NCI-H524 treated with DMSO at 0.1 percent for 48 hours (cell line): ENCODE measurements at regions not wholly inside any gene's neighbourhood (a gene's known extent, or its start where the extent isn't known, plus 50 kb on each side); places are given as distances from the start of the nearest gene placed in this dataset.
A peak's percentile ranks its signal among the peaks of the same experiment; 100 is the strongest.

Experiments
- DNase-seq: peaks from one replicate; lab custom pipeline; 2025; lab: John Stamatoyannopoulos, UW

DNA sequence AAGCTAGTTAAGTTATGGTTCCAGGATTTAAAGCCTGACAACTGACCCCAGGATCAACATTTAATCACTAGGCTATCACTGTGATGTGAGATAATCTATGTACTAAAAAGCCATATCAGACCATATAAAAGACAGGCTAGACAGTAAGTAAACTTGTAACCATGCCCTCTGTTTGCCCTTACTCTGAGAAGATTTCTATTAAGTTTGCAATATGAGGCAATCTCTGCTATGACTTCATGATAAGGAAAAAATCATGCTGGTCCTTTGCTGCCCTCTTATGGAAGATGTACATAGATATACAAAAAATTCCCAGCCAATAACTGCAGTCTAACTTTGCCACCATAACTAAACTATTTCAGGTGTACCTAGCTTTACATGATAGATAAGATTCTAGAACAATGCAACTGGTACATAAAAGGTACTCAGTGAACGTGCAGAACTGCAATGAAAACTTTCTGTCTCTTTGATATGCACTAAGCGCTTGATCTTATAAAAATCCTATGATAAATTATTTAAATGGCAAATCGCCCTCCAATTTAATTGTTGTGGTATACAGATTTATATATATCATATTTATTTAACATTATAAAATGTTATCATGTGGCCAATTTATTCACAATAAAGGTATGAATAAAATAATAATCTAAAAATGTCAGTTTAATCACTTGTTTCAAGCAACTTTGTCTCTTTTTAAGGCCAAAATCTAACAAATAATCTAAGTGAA is 70.5 kb downstream of the FAM217A start:
- DNase-seq = peak; percentile 20

DNA sequence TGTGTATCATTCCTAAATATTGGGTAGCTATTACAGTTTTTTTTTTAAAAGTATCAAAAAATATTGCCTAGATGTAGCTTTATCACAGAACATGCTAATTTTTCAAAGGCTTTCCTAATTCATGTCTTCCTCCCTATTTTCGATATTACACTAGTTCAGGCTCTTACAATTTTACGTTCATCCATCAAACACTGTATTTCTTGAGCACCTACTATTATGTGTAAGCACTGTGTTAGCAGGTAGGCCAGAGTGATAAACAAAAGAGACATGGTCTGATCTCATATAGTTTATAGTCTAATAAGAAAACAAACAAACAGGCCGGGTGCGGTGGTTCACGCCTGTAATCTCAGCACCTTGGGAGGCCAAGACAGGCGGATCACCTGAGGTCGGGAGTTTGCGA is 69.5 kb downstream of the FAM217A start:
- no peak for DNase-seq

DNA sequence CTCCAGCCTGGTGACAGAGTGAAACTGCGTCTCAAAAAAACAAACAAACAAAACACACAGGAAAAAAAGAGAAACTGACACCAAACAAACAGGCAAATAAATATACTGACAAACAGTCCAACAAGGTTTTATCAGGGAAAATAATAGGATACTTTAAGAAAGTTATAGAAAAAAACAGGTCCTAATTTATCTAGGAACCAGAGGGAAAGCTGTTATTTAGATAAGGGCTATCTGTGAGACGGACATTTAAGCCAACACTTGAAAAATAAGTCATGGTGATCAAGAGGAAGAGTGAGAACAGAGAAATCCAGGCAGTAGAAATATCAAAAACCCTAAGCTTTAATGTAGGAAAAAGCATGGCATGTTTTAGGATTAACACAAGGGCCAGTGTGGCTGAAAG is 68.9 kb downstream of the FAM217A start:
- no peak for DNase-seq

DNA sequence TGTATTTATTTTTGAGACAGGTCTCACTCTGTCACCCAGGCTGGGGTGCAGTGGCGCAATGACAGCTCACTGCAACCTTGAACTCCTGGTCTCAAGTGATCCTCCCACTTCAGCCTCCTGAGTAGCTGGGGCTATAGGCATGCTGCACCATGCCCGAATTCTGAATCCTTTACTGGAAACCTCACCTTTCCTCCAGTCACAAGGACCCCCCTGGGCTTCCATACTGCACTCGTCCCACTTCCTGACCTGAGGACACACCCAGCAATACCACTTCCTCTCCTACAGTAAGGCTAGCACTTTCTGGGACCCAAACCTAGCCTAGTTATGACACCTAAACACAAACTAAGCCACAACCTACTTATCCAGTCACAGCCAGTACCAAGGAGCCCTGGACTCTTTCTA is 68.2 kb downstream of the FAM217A start:
- no peak for DNase-seq

DNA sequence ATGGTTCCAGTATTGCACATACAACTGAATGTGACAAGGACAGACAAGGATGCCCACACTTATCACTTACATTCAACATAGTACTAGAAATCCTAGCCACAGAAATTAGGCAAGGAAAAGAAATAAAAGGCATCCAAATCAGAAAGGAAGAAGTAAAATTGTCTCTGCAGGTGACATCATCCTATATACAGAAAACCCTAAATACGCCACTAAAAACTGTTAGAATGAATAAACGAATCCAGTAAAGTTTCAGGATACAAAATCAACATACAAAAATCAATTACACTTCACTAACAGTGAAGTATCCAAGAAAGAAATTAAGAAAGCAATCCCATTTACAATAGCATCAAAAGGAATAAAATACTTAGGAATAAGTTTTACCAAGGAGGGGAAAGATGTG is 66.1 kb downstream of the FAM217A start:
- DNase-seq = no peak

DNA sequence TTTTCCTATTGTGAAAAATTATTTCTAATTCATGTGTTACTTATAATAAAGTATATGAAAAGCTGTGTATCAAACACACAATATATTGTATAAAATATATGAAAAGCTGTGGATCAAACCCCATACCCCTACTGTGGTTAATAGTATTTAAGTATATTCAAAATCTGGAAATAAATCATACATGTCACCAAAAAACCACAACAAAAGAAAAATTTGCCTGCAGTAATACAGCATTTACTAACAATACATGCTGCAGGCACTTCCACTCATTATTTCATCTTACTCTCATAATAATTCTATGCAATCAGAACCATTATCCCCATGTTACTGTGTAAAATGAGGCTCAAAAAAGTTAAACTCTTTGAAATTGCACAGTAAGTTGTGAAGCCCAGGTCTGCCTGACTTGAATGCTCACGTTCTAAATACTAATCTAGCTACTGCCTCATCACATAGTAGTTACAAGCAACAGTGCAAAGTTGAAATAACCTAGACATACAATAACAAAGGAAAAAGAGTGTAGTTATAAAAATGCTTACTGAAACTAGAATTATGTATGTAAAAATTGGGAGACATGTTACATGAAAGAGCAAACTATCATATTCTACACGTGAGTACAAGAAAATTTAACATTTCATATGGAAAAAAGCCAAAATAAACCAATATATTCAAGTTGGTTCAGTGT is 61.7 kb downstream of the FAM217A start:
- DNase-seq = no peak

DNA sequence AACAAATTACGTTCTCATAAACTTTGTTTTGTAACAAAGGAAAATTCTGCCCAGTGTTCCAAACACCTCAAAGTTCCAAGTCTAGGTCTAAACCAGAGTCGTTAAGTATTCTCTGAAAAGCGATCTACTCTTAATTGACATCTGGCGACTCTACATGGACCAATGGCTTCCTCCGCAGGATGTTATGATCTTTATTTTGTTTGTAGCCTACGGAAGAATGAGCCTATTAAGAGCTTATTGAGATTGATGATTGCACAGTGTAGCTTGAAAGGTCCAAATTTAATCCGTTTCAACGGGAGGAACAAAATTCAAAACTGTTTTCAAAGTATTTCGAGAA is 61.1 kb downstream of the FAM217A start:
- peak; percentile 61 for DNase-seq

DNA sequence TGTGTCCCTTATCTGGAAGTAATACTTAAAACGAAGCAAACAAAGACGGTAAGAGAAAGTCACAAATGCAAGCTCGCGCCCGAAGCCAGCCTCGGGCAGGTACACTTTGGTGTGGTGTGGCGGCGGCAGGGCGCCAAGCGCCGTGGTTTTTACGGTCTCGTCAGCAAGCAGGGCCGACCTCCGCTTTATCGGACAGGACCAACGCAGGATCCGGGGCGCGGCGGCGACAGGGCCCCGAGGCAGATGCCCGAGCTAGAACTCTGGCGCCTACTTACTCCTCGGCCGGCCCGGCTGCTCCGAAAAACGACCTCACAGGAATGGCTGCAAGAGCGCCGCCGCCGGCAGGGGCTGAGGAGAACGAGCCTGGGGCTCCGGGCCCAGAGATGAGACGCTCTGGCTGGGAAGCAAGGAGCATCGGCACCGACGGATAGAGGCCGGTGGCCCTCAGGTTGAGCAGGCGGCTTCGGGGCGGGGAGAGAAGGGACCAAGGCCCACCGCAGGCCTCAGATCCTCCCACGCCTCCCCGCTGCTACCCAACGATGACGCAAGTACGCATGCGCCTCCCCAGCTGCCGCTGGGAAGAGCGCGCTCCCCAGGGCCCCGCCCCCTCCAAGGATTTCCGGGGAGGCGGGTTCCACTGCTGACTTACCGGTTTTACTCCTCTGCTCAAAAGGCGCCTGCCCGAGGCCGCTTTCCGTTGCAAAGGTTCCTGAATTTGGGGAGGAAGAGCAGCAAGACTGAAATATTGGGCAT is 60.6 kb downstream of the FAM217A start:
- peak; percentile 75 for DNase-seq
